GM19025 (cell line): ENCODE measurements at regions not wholly inside any gene's neighbourhood (a gene's known extent, or its start where the extent isn't known, plus 50 kb on each side); places are given as distances from the start of the nearest gene placed in this dataset.

ENCODE experiments used
- ATAC-seq: cut with Tn5 transposase; IDR thresholded peaks from one replicate; pipeline ENCODE4 v1.9.1; 2021; ENCODE audit warnings: mild to moderate bottlenecking, low read depth, moderate library complexity; ENCODE audit not compliant: unreplicated experiment

DNA sequence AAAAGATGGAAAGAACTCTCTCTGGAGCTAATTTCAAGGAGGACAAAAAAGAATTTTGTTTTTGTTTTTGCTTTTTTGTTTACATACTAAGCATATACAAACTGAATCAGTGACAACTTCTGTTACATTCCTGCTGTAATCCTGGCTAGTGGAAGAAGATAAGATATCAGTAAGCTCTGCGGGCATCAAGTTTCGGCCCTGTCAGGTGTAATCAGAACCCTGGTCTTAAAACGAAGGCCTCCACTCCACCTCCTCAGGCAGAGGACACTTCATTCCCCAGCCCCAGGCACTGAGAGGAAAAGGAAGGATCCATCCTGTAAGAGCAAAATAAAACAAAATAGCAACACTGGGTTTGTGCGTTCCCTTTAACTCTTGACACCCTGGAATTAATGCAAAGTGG is 88.9 kb upstream of the ARHGAP29 start:
- ATAC-seq = no peak

DNA sequence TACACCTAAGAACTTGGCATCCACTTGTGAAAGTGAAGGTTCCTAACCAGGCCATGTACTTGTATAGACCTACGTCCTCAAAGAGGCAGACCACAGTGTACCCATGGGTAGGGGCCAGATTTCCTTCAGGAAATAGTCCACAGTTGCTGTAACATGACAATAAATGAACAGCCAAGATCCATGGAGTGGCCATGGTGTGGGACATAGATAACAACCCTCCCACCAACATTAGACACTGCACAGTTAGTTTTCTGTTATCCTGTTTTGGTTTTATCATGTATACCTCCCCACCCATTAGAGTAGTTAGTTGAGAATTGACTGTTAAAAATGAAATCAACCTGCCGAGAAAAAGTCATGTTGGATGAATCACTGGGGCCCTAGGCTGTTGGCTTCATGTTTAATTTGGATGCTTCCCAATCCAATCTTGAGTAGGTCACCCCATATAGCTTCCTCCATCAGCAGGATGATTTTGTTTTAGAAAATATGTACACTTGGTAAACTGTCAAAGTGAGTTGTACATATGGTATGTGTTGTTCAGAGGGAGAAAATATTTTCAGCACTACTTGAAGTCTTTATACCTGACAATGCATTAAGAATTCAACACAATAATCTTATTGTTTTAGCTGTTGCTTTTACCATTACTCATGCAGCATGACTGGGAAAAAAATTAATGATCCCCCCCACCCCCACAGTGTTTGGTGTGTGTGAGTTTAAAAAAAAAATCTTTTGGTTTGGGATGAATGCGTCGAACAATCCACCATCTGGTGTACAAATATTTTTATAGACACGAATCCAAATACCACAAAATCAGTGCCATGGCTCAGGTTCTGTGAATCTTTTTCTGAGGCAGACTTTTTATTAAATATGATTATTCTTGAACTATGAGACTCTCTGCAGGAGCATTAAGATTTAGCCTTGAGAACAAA is 88.3 kb upstream of the ARHGAP29 start:
- ATAC-seq = no peak

DNA sequence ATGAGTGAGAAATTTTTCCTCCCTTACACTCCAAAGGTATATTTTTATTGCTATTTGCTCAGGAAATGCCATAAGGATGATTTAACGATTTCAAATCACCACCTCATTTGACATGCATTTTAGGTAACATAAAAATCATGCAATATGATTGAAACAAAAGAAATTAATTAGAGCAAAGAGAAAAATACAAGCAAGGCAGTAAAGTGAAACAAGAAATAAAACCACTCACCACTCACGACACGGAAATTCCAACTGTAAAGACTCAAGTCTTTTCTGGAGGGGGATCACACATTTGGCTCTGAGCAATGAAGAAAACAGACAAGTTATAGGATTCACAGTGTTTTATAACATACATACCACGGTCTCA is 86.8 kb upstream of the ARHGAP29 start:
- no peak for ATAC-seq

DNA sequence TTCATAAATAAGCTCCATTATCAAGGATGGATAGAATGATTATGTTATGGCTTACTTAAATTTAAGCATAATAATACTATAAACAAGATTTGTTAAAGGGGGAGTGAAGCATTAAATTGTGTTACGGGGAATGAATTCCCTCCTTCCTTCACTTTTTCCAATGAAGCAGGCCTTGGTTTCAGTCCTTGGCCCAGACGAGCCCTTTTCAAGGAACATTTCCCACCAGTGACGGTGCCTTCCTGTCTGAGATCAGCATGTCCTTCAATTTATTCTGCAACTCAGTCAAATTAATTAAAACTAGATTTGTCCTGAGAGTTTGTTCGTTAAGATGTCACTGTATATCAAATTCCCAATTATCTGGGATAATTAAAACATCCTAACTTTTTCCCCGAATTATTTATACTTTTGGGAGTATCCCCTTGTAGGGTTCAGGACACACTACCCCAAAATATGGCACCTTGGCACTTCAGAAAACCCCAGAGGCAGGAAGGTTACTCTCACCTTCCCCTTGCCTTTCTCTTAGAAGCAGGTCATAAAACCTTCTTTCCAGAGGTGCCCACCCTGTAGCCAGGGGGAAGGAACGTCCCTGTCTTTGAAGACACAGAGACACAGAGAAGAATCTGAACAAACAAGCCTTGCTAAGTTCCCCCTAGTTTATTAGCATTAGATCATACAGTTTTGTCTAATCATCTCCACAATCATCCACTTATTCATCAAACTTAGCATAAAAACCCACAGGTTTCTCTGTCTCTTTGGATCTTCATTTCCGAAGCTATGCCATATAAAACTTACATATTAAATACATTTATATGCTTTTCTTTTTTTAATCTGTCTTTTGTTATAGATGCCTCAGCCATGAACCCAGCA is 86.2 kb upstream of the ARHGAP29 start:
- ATAC-seq = no peak

DNA sequence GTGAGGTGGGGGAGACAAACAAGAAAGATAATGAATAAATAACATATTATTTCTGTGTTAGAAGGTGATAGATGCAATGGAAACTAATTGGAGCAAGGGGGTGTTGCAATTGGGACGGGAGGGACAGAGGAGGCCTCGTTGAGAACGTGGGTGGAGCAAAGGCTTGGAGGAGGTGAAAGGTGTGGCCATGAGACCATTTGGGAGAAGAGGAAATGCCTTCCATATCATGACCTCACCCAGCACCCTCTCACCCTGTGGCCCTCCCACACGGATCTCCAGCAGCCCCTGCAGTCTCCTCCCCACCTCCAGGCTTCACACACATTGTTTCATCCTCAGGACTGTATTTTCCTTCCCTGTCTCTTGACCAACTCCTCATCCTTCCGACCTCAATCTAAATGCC is 85.3 kb upstream of the ARHGAP29 start:
- no peak for ATAC-seq

DNA sequence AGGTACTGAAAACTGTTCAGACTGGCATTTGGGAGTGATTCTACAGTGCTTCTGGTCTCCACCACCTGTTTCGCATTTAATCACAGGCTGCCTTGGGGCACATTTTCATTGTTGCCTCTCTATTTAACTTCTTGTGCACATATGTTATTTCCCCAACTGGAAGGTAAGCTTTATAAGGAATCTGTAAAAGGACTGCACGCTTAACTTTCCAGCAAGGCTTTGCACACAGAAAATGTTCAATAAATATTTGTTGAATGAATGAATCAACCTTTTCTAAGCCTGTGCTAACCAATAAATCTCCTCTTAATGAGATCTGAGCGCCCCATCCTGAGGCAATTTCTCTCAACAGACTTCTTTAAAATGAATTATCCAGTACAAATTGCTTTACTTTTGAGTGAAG is 84.3 kb upstream of the ARHGAP29 start:
- no peak for ATAC-seq

DNA sequence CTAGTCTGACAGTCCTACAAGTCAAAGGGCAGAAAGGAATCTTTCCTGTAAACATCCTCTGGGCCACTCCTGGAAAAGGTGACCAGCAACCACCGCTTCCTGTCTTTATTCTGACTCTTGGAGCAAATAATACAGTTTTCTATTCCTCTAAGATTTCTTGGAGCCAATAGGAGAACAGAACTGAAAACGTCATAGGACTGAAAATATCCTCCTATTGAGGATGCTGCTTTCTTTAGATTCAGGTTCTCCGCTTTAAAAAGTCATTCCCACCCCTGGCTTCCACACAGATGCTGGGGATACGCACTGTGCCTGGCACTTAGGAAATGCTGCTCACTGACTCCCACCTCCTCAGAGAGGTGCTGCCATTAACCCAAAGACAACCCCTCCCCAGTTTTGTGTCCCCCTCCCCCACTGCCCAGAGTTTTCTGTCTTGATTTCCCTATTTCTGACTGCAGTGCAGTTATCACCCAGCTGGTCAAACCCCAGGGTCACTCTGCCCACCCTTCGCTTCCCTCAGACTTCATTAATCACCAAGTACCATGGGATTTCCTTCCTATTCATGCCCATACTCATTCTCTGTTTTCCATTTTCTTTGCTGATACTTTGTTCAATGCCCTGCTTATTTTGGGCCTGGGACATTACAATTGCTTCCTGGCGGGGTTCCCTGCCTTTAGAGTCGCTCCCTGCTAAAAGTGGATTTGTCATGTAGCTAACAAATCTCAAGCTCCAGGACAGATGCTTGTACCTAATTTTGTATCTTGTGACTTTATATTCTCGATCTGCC is 82.1 kb upstream of the ARHGAP29 start:
- no peak for ATAC-seq

DNA sequence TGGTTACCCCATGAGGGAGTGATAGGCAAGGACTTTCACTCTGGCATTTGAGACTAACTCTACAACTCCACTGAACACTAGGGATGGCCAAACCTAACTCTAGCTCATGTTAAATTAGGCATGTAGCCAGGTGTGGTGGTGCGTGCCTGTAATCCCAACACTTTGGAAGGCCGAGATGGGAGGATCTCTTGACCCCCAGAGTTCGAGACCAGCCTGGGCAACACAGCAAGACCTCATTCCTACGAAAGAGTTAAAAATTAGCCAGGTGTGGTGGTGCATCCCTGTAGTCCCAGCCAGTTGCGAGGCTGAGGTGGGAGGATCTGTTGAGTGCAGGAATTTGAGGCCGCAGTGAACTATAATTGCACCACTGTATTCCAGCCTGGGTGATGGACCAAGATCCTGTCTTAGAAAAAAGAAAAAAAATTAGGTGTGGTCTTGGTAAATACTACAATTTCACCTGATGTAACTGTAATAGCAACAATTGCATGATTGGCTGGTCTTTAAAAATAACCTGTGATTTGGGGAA is 81.2 kb upstream of the ARHGAP29 start:
- no peak for ATAC-seq

DNA sequence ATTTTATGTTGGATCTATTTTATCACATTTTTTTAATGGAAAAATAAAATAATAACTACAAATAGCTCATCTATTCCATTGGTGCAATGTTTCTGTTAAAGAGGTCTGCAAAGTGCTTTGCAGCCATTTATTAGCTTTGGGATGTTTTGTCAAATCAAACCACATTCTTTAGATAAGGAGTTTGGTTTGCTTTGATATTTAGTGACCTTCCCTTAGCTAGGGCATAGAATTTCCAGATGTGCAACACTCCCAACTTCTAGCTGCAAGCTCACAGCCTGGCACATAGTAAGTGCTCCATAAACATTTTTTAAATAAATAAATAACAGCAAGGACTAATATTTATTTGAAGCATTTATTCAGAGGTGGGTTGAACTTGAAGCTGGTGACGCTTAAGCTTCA is 80.4 kb upstream of the ARHGAP29 start:
- no peak for ATAC-seq

DNA sequence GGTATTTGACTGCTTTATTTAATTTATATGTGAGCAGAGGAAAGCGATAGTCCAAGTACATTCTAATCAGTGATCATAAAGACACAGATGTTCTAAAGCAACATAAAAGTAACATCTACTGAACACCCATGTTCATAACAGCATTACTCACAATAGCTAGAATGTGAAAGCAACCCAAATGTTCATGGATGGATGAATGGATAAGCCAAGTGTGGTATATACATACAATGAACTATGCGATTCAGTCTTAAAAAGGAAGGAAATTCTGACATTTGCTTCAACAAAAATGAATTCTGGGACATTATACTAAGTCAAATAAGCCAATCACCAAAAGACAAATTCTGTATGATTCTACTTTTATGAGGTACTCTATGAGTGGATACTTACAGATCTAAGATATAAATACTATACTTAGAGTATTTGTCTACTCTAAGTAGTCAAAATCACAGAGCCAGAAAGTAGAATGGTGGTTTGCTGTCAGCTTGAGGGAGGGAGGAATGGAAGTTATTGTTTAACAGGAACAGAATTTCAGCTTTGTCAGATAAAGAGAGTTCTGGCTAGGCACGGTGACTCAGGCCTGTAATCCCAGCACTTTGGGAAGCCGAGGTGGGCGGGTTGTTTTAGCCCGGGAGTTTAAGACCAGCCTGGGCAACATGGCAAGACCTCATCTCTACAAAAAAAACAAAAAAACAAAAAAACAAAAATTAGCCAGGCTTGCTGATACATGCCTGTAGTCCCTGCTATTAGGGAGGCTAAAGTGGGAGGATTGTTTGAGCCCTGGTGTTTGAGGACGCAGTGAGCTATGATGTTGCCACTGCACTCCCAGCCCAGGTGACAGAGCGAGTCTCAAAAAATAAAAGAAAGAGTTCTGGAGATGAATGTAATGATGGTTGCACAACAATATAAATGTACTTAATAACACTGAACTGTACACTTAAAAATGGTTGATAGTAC is 79.7 kb upstream of the ARHGAP29 start:
- no peak for ATAC-seq

DNA sequence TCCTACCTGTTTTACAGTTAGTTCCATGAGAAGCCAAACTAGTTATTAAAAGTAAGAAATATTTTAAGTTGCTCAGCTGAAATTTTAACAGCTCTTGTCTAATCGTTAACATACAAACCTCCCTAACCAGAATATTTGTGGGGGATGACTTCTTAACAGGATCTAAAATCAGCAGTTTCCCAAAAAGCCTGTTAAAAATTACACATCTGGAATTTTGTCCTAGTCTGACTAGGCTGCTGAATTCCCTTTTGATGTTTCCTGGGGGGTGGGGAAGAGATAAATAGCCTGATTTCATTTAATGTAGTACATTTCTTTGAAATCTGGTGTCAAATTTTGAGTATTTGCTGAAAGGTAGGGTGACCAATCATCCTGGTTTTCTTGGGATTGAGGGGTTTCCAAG is 78.8 kb upstream of the ARHGAP29 start:
- no peak for ATAC-seq

DNA sequence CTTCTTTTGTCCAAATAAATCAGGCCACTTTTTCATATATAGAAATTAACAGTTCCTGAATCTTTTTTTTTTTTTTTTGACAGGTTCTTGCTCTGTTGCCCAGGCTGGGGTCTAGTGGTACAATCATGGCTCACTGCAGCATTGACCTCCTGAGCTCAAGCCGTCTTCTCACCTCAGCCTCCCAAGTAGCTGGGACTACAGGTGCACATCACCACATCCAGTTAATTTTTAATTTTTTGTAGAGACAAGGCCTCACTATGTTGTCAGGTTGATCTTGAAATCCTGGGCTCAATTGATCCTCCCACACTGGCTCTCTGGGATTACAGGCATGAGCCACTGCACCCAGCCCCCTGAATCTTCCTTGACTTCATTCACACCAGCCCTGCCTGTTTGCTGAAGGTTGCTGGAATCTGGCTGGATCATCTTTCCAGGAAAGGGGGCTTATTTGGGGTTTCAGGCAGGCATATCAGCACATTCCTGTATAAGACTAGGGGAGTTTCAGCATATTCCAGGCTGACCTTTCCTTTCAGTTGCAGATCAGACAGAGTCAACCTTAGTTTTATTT is 78.2 kb upstream of the ARHGAP29 start:
- ATAC-seq = no peak

DNA sequence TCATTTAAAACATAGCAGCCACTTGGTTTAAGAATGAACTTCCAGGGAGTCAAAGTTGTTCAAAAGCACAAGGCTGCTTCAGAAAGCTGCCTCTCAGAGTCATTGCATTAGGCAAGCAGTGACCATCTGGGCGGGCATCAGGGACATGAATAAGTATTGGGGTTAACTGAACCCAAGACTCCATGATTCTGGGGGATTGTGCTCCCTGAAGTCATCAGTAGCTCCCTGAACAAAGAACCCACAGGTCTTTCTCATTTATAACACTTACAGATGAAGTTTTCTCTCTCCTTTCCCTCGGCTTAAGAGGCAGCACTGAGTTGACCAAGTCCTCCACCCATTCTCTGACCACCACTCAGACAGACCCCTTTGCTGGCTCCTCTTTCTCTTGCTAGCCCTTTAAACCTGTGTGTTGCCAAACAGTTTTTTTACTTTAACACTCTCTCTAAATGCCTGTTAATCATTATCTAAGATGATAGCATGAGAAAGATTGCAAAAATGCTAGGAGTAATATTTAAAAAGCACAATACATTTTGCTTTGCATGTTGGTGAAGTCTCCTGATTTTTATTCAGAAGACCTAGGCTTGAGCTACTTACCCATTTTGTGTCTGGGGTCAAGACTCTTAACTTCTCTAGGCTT is 77.0 kb upstream of the ARHGAP29 start:
- ATAC-seq = no peak

DNA sequence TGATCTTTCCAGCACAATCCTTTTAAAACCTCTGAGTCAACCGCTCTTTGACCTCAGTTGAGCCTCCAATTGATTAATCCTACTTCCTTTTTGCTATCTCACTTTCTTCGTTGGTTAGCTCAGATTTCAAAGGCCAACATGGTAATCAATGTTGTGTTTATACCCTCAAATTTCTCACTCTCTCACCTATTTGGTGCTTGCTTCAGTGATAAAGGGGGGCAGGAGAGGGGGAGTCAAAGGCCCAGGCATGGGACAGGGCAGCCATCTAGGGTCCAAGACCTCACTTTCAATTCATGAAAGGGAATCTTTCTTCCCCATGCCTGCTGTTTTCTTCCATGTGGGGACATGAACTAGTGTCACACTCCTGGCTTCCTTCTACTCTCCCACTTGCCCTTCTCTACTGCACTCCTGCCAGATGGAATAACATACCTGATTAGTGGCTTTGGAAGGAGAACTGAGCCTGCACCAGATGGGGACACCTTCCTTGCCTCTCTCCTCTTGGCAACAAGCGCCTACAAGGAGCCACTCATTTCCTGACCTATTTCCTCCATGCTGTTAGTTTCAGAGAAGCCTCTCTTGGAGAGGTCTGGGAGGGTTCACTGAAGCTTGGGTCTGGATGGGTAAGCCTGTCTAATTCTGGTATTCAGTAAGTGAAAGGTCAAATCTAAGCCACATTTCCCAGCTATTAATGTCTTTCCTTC is 73.3 kb upstream of the ARHGAP29 start:
- no peak for ATAC-seq

DNA sequence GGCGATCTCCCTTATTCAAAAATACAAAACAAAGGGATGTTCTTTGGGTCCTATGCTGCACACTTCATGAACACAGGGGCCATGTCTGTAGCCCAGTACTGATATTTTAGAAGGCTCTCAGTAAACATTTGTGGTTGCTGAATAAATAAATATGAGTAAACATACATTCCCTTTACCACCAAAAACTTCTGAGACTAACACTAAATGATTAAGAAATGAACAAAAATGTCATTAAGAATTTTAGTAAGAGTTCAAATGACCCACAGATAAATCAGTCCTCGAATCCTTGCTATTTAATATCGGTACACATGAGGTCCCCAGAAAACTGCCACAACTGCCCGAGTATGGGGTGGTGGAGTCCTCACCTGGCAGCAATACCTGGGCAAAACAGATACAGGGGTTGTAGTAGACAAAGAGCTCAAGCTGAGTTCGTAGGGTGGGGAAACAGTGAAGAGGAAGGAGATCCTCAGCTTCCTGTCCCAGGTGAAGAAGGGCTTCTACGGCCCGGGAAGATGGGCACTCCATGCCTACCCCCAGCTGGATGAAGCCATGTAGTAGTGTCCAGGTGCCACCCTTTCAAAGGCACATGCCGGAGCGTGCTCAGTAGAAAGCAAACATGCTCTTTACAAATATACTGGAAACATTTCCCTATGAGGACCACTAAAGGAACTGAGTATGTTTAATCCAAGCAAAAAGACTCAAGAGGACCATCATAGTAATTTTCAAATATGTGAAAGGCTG is 72.6 kb upstream of the ARHGAP29 start:
- no peak for ATAC-seq

DNA sequence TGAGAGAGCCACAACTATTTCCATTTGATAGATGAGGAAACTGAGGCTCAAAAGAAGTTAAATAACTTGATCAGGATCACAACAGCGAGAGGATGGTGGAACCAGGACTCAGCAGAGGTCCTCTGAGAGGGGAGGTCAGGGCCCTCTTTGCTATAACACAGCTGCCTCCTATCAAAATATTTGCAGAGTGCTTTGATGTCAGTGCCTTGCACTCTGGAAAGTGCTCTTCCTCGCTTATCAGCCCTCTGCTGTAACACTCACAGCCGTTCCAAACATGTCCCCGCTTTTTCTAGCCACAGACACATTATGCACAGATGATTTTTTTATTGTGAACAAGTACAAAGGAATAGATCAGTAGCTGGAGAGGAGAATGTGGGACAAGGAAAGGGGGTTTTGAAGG is 71.8 kb upstream of the ARHGAP29 start:
- no peak for ATAC-seq

DNA sequence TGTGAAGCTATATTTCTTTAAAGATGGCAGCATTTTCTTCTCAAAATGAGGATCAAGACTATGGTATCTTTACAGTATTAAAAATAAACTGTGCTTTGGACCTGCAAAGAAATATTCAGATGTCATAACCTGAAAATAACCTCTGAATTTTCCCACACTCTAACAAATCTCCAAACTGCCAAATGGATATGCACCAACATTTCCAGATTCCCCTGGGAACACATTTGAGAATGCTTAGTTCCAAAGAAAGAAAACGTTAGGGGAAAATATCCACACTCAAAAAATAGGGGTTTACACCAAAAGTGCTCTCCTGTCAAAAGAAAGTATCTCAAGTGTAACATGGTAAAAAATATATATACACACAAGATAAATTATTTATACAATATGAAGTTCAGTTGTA is 69.1 kb upstream of the ARHGAP29 start:
- no peak for ATAC-seq

DNA sequence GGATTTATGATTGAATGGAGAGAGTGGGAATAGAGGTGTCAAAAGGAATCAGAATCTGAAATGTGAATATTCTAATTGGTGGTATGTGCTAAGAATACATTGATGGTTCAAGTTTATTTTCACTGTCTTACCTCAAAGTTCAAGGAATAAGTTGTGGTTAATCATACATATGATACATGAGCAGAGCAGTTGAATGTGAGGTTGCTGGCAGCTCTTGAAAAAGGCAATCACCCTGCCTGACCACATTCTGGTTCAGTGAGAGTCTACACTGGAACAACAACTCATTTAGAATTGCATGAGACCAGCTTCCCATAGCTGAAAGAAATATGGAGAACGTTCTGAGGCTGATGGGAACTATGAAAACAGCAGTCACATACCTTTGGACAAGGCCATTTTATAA is 68.3 kb upstream of the ARHGAP29 start:
- ATAC-seq = no peak
